ENCODE measurements at regions not wholly inside any gene's neighbourhood (a gene's known extent, or its start where the extent isn't known, plus 50 kb on each side); places are given as distances from the start of the nearest gene placed in this dataset.

GRCh38 chr15:87498560-87498959, 758.0 kb downstream of the NTRK3 start:
- DNase-seq (ENCODE audit: low spot score), result no peak
- no peaks in the 10 kb centered on the region for H3K9me3 ChIP-seq (ENCODE audit: low read depth)
- peaks cover 6% of the 10 kb centered on the region for H3K4me1 ChIP-seq
- no peak overlapping the region for H3K4me3 ChIP-seq
- Mint-ChIP-seq H3K27ac (no peak overlapping the region), H3K4me3 (no peak overlapping the region), H3K4me1 (peaks cover 4% of the 10 kb centered on the region), H3K36me3 (no peaks in the 10 kb centered on the region), H3K27me3 (ENCODE audit: insufficient read depth, low read depth) (no peaks in the 10 kb centered on the region), H3K9me3 (peaks cover 5% of the 10 kb centered on the region)
- H3K36me3 ChIP-seq, result no peaks in the 10 kb centered on the region
- no peaks in the 10 kb centered on the region for H3K27me3 ChIP-seq
- no peak overlapping the region for H3K27ac ChIP-seq
- no peak overlapping the region for H3K9ac ChIP-seq
- TF ChIP-seq EZH2phosphoT487 (IDR thresholded peaks at IDR 0.05) (no peak), CTCF (IDR thresholded peaks at IDR 0.05) (no peak), EZH2 (IDR thresholded peaks at IDR 0.05) (no peak)
- no peaks in the 10 kb centered on the region for H4K20me1 ChIP-seq (ENCODE audit: low read depth)
- H2AFZ ChIP-seq (replicated peaks), result no peak overlapping the region
- no peak overlapping the region for H3K4me2 ChIP-seq
- no peaks in the 10 kb centered on the region for H3K79me2 ChIP-seq (ENCODE audit: low read depth)
- H3F3A ChIP-seq (ENCODE audit: low read depth), result no peaks in the 10 kb centered on the region

GRCh38 chr15:87496795-87497194, 759.7 kb downstream of the NTRK3 start:
- Histone ChIP-seq H3K9me3 (ENCODE audit: low read depth) (no peaks in the 10 kb centered on the region), H3K79me2 (ENCODE audit: low read depth) (no peaks in the 10 kb centered on the region), H4K20me1 (ENCODE audit: low read depth) (no peaks in the 10 kb centered on the region), H3F3A (ENCODE audit: low read depth) (no peaks in the 10 kb centered on the region), H2AFZ (replicated peaks) (no peak overlapping the region), H3K27ac (no peak overlapping the region), H3K9ac (no peak overlapping the region), H3K36me3 (no peaks in the 10 kb centered on the region), H3K4me1 (peaks cover 6% of the 10 kb centered on the region), H3K27me3 (no peaks in the 10 kb centered on the region), H3K4me2 (no peak overlapping the region), H3K4me3 (no peak overlapping the region)
- Mint-ChIP-seq H3K4me1 (peaks cover 4% of the 10 kb centered on the region), H3K36me3 (no peaks in the 10 kb centered on the region), H3K9me3 (peaks cover 5% of the 10 kb centered on the region), H3K4me3 (no peak overlapping the region), H3K27ac (no peak overlapping the region), H3K27me3 (ENCODE audit: insufficient read depth, low read depth) (no peaks in the 10 kb centered on the region)
- TF ChIP-seq EZH2phosphoT487 (IDR thresholded peaks at IDR 0.05) (no peak), CTCF (IDR thresholded peaks at IDR 0.05) (no peak), EZH2 (IDR thresholded peaks at IDR 0.05) (no peak)
- no peak for DNase-seq (ENCODE audit: low spot score)

- no peak overlapping the region for H3K27ac ChIP-seq
- no peaks in the 10 kb centered on the region for H3K36me3 ChIP-seq
- H3K4me3 Mint-ChIP-seq, result no peak overlapping the region
- no peaks in the 10 kb centered on the region for H3K27me3 ChIP-seq
- H2AFZ ChIP-seq (replicated peaks), result no peak overlapping the region
- H3K4me3 ChIP-seq, result no peak overlapping the region
- no peak overlapping the region for H3K27ac Mint-ChIP-seq
- H4K20me1 ChIP-seq (ENCODE audit: low read depth), result no peaks in the 10 kb centered on the region
- no peaks in the 10 kb centered on the region for H3K36me3 Mint-ChIP-seq
- DNase-seq (ENCODE audit: low spot score), result no peak
- no peak overlapping the region for H3K9ac ChIP-seq
- H3K9me3 Mint-ChIP-seq, result peaks cover 5% of the 10 kb centered on the region
- no peaks in the 10 kb centered on the region for H3K79me2 ChIP-seq (ENCODE audit: low read depth)
- peaks cover 6% of the 10 kb centered on the region for H3K4me1 ChIP-seq
- H3K9me3 ChIP-seq (ENCODE audit: low read depth), result no peaks in the 10 kb centered on the region
- TF ChIP-seq EZH2phosphoT487 (IDR thresholded peaks at IDR 0.05) (no peak), EZH2 (IDR thresholded peaks at IDR 0.05) (no peak), CTCF (IDR thresholded peaks at IDR 0.05) (no peak)
- no peaks in the 10 kb centered on the region for H3F3A ChIP-seq (ENCODE audit: low read depth)
- H3K4me2 ChIP-seq, result no peak overlapping the region
- peaks cover 2% of the 10 kb centered on the region for H3K27me3 Mint-ChIP-seq (ENCODE audit: insufficient read depth, low read depth)
- peaks cover 4% of the 10 kb centered on the region for H3K4me1 Mint-ChIP-seq
These were observed 760.4 kb downstream of the NTRK3 start for GRCh38 chr15:87496109-87496508.

All from neural progenitor cell (in vitro differentiated cells).